ENCODE measurements at regions not wholly inside any gene's neighbourhood (a gene's known extent, or its start where the extent isn't known, plus 50 kb on each side); places are given as distances from the start of the nearest gene placed in this dataset.

DNA sequence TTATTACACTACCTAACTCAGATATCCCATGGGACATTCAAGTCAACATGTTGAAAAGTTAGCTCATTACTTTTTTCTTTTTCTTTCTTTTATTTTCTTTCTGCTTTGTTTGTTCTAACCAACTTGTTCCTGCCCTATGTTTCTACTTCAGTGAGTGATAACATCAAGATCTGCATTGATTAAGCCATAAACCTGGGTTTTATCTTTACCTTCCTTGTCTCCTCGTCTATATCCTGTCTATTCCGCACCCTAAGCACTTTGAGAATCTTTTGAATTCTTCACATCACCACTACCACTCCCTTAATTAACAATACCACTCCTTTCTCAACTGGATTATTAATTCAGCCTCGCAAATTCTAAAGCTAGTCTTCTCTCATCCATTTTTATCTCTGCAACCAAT lies 81.9 kb upstream of the AVPR1A start:
- no peak for DNase-seq (ENCODE audit: low read depth)

DNA sequence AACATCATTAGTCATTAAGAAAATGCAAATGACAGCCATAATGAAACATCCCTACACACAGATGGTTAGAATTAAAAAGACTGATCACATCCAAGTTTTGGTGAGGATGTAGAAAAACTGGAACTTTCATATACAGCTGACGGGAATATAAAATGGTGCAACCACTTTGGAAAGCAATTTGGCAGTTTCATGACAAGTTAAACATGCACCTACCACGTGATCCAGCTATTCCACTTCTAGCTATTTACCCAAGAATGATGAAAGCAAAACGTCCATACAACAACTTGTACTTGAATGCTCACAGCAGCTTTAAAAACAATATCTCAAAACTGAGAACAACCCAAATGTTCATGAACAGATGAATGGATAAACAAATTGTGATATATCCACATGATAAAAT lies 77.9 kb upstream of the AVPR1A start:
- peak; percentile 32 for DNase-seq (ENCODE audit: low read depth)

DNA sequence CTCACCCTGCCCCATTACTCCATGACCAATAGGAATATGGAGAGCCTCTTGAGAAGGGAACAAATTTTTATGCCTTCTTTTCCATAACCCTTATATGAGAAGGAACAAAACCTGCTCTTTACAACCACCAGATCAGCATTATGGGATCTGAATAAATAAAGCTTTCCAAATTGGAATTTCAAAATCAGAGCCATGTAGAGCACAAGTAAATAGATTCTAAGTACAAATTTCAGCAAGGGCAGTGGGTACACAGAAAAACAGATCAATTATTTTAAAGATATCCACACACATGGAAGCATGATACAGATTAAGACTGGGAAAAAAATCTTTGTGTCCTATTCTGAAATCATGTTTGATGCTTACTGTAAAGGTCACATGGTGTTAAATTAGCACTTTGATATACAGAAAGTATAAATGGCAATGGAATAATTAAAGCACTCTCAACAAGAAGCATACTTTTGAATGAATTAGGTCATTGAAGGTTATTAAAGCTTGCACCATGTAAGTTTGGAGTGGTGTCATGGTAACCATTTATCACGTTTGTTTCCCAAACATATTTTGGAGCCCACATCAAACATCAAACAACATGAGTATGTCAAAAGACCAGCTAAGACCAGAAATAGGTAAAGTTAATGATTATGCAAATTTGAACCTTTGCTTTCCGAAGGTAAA lies 75.9 kb upstream of the AVPR1A start:
- no peak for DNase-seq (ENCODE audit: low read depth)

DNA sequence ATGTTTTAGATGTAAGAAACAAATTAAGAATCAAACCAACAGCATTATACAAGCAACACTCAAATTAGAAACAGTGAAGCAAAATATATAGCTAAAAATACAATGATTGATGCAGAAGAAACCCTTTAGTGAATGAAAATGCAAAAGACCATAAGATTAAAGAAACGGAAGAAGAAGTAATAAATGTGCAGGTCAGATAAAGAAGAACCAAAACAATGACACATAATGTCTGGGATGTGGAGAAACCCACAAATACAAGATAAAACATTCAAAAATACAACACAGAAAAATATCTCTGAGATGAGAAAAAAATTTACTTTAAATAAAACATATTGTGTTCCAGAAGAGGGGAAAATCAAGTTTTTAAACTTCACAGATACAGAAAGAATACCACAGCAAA lies 73.4 kb upstream of the AVPR1A start:
- DNase-seq (ENCODE audit: low read depth), result no peak

DNA sequence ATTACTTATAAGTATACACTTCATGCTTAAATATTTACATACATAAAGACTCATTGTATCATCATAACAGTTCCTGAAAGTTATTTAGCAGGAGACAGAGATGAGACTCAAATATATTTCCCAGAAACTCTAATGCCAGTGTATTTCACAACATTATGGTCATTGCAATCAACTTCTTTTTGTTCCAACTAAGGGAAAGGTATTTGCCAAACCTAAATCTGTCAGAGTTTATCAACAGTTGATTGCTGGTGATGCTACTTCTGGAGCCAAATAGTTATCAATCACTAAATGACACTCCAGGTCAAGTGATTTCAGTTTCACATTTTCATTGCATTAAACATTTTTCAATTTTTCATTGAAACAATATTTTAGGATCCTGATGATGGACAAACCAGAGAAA lies 72.1 kb upstream of the AVPR1A start:
- no peak for DNase-seq (ENCODE audit: low read depth)

DNA sequence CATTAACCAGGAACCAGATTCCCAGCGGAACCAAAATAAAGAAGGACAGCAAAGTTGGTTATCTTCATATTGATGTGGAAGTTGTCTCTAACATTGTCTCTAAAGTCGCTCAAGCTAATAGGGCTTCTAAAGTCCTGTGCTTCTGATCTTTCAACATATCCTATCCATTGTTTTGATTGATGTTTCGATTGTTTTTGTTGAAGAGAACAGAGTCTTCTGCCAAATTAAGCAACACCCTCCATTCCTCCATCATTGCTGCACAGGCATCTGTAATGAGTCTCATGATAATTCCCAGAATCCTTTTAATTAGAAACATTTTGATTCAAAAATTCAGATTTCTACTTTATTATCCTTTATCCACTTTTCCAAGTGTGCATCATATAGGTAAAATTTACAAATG lies 71.6 kb upstream of the AVPR1A start:
- no peak for DNase-seq (ENCODE audit: low read depth)

DNA sequence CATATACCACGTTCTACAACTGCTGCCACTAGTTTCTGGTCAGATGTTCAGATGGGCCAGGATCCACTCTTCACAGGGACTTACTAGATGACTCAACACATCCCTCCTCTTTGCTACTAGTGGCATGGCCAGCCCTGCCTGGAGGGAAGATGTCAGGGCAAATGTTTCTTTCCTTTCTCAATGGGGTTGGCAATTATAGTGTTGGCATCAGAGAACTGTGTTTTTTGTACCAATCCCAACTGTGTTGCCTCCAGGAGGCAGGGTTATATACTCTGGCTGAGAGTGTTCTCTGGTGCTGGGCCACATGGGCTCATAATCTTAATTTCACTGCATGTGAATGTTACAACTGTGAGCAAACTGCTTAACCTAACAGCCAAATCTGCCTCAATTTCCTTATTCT lies 69.9 kb upstream of the AVPR1A start:
- DNase-seq (ENCODE audit: low read depth), result no peak

DNA sequence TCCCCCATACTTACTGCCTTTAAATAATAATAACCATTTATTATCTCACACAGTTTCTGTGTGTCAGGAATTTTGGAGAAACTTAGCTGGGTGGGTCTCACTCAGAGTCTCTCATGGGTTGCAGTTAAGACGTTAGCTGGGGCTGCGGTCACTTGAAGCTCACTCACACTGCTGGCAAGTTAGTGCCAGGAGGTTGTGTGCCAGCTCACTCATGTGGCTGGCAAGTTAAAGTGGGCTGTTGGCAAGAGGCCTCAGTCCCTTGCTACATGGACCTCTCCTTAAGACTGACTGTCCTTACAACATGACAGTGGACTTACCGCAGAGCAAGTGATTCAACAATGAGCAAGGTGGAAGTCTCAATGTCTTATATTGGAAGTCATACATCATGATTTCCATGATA lies 61.3 kb upstream of the AVPR1A start:
- DNase-seq (ENCODE audit: low read depth), result no peak

DNA sequence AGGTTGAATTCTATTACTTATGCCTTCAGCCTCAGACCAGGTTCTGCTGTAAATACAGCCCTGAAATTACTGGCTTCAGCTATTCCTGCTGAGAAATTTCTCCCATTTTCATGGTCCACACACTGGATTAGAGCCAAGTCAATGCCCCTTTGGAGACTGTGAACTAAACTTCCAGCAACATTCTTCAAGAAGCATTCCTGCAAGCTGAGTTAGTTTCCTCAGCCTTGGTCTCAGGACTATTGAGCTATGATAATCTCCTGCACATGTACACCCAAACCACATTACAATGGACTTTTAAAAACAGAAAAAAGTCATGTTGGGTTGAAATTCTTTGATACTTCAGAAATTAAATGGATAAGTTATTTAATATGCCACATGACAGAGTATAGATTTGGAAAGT lies 58.0 kb upstream of the AVPR1A start:
- DNase-seq (ENCODE audit: low read depth), result no peak

DNA sequence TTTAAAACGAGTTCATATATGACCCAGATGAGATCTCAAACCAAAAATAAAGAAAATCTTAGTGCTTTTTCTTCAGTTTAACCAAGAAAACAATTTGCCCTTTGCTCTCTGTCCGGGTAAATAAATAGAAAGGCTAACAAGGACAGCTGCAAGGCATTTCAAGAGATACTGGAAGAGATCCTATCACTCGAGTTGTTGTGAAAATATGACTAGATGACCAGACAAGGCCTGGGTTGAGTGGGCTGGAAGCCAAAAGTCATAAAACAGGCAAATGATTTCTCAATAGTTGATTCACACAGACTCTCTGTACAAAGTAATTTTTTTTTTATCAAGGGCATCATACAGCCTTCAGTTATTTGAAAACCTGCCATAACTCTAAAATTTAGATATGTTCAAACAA lies 55.9 kb upstream of the AVPR1A start:
- DNase-seq (ENCODE audit: low read depth), result no peak

DNA sequence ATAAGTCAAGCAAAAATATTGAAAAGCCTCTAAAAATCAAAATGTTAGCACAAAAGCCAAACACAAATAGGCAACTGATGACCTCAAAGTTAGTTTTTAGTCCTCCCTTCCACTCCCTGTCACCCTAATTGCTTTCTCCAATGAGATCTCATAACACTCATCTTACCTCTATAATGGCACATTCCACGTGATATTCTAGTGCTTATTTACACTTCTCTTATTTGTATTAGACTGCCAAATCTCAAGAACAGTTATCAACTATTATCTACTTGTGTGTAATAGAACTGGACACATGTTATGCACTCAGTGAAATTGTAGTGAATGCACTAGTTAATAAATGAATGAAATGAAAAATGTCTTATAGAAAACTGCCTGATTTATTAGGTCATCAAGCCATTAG lies 55.5 kb upstream of the AVPR1A start:
- DNase-seq (ENCODE audit: low read depth), result no peak

Measured in fibroblast of gingiva (primary cell).